NOMO-1 treated with DMSO at 0.1 percent for 48 hours (cell line): ENCODE measurements at regions not wholly inside any gene's neighbourhood (a gene's known extent, or its start where the extent isn't known, plus 50 kb on each side); places are given as distances from the start of the nearest gene placed in this dataset.
"Not testable (repeated sequence)": the region's sequence is repeated elsewhere in the genome, so short reads cannot be mapped to it uniquely, and the experiment has no call there.

Source experiments
- DNase-seq: peaks from one replicate; lab custom pipeline; 2025; ENCODE audit not compliant: unreplicated experiment; lab: John Stamatoyannopoulos, UW

DNA sequence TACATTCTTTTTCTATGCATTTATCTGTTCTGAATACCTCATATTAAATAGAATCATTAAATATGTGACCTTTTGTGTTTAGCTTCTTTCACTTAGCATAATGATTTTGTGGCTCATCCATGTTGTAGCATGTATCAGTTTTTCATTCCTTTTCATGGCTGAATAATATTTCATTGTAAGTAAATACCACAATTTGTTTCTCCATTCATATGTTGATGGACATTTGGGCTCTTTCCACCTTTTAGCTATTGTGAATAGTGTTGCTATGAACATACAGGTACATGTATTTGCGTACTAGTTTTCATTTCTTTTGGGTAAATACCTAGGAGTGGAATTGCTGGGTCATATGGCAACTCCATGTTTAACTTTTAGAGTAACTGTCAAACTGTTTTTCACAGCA lies 85.1 kb downstream of the GNL3L start:
- DNase-seq: no peak

GRCh38 chrX:54633641-54634040 lies 103.6 kb downstream of the GNL3L start:
- no peak for DNase-seq

GRCh38 chrX:54639018-54639345 lies 109.0 kb downstream of the GNL3L start:
- no peak for DNase-seq

DNA sequence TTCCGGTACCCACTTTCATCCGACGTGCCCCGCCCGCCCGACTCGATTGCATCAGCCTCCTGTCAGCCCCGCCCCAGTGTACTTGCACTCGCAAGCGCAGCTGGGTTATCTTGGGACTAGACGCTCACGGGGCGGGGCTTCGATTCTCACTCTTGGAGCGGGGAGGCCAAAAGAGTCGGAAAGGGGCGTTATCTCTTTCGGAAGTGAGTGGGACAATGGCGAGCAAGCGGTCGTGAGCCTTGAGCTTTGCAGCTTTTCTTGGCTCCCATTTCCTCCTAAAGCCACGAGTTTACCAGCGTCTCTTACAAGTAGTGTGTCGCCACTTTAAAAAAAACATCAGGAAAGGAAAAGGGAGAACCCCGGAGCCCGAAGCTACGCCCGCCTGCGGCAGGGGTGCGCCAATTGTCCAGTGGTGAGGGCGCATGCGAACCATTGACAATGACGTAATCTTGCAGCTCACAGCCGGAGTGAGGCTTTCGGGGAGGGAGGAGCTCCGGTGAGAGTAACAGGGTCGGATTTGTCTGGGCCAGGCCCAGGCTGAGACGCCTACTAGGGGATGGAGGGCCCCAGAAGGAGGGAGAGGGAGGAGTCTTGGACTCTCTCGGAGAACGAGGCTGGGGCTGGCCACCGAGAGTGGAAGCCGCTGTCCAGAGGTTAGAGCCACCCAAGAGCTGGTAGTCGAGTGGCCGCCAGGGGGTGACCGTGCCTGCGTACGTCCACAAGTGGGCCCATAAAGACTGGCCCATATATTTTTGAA lies 109.5 kb downstream of the GNL3L start:
- DNase-seq: peak; percentile 89

GRCh38 chrX:54640103-54640690 lies 110.2 kb downstream of the GNL3L start:
- DNase-seq: no peak

DNA sequence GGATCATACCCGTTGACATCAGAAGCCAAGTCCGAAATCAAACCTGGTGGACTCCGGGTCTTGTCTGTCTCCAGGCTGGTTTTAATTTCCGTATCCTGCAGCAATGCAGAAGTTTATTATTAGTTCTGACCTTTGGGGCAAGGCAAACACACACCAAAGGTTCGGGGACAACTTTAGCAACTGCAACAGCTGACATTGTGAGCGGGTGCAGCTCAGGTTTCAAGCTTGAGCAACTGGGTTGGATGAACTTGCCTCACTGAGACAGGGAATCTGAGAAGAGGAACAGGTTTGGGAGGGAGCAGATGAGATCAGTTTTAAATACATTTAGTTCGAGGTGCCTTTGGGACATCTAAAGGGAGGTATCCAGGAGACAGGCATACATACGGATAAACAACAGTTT lies 110.7 kb downstream of the GNL3L start:
- no peak for DNase-seq

DNA sequence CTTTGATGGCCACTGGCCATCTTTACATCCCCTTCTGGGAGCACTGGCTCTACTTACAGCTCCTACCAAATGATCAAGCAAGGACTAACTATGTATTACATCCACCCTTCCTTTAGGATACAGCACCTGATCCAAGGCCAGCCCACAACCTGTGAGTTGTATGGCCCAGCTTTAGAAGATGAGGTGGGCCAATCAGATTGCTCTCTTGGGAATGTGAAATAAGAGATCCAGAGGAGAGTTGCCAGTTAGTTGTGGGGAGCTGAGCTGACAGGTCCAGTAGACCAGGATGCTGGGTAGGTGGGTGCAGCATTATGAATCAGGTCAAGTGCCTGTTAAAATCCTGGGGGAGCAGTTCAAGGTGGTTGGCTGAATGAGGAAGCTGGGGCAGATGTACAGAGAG lies 111.5 kb downstream of the GNL3L start:
- no peak for DNase-seq

- DNase-seq: not testable (repeated sequence)
These were observed 117.6 kb downstream of the GNL3L start for GRCh38 chrX:54647607-54648006.

- no peak for DNase-seq
These were observed 129.5 kb downstream of the GNL3L start for GRCh38 chrX:54659547-54659946.

- DNase-seq: no peak
These were observed 122.3 kb downstream of the ITIH6 start for GRCh38 chrX:54675762-54676161.

GRCh38 chrX:54695231-54695630 lies 102.8 kb downstream of the ITIH6 start:
- DNase-seq: no peak

DNA sequence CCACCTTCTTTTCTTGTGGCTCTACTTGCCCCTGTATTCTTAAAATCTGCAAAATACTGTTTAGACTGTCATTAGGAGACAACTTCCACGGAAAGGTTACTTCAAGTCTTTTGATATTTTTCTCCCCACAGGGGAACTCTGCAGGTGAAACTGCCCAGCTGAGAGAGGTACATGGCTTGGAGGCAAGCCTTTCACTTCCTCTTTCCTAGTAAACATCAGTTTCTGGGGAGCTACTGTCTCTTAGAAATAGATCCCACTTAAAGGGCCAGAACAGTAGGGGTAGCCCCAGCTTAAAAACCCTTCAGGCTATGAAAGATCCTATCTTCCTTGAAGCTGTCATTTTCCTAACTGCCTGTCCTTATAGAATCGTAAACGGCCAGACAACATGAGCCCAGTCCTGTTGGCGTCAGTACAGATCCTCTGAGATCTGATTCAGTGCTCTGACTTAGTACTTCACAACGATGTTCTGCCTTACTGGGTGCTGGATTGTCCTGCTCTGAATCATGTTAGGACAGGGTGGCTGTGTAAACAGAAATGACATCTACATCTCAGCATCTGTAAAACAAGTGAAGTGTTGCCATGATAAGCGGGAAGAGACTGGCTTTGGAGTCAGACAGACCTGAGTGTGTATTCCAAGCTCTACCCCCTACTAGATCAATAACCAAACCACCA lies 102.1 kb downstream of the ITIH6 start:
- peak; percentile 18 for DNase-seq
